ENCODE measurements at regions not wholly inside any gene's neighbourhood (a gene's known extent, or its start where the extent isn't known, plus 50 kb on each side); places are given as distances from the start of the nearest gene placed in this dataset.

GRCh38 chr12:87775784-87776183, 253.4 kb downstream of the C12orf50 start:
- CTCF ChIA-PET = interaction anchor here (1.1 to 1.5 kb wide), 2 partner anchors 14 to 15 kb away, joined by 3 to 5 read pairs; no protein-coding TSS in a partner anchor
- TF ChIP-seq CTCF (IDR thresholded peaks at IDR 0.05; ENCODE audit: control extremely low read depth, extremely low read depth, low read depth, missing control alignments) = no peak
- DNase-seq (ENCODE audit: extremely low spot score) = no peak
- POLR2A ChIA-PET = no interaction called here

- ChIA-PET CTCF (interaction anchor here (1.5 kb wide), 1 partner anchor 15 kb away, joined by 5 read pairs; no protein-coding TSS in a partner anchor), POLR2A (no interaction called here)
- DNase-seq (ENCODE audit: extremely low spot score) = no peak
- no peak for TF ChIP-seq CTCF (IDR thresholded peaks at IDR 0.05; ENCODE audit: control extremely low read depth, extremely low read depth, low read depth, missing control alignments)
Measured at GRCh38 chr12:87775051-87775450, 254.2 kb downstream of the C12orf50 start.

GRCh38 chr12:87772401-87772800, 256.8 kb downstream of the C12orf50 start:
- ChIA-PET CTCF (interaction anchor here (1.5 kb wide), 1 partner anchor 25 kb away, joined by 3 read pairs; no protein-coding TSS in a partner anchor), POLR2A (no interaction called here)
- TF ChIP-seq CTCF (IDR thresholded peaks at IDR 0.05; ENCODE audit: control extremely low read depth, extremely low read depth, low read depth, missing control alignments) = no peak
- DNase-seq (ENCODE audit: extremely low spot score) = no peak

- CTCF ChIA-PET = no interaction called here
- no peak for TF ChIP-seq CTCF (IDR thresholded peaks at IDR 0.05; ENCODE audit: control extremely low read depth, extremely low read depth, low read depth, missing control alignments)
- POLR2A ChIA-PET = no interaction called here
- no peak for DNase-seq (ENCODE audit: extremely low spot score)
Measured at GRCh38 chr12:87768501-87769287, 260.5 kb downstream of the C12orf50 start.

- POLR2A ChIA-PET = no interaction called here
- TF ChIP-seq CTCF (IDR thresholded peaks at IDR 0.05; ENCODE audit: control extremely low read depth, extremely low read depth, low read depth, missing control alignments) = no peak
- CTCF ChIA-PET = no interaction called here
- DNase-seq (ENCODE audit: extremely low spot score) = no peak
Measured at GRCh38 chr12:87766044-87766443, 263.2 kb downstream of the C12orf50 start.

- POLR2A ChIA-PET = no interaction called here
- no peak for TF ChIP-seq CTCF (IDR thresholded peaks at IDR 0.05; ENCODE audit: control extremely low read depth, extremely low read depth, low read depth, missing control alignments)
Measured at GRCh38 chr12:87760943-87761342, 268.3 kb downstream of the C12orf50 start.

More at GRCh38 chr12:87760943-87761342, 268.3 kb downstream of the C12orf50 start:
- DNase-seq (ENCODE audit: extremely low spot score) = no peak
- CTCF ChIA-PET = no interaction called here
